Stimulated activated CD4-positive, alpha-beta T cell treated with anti-CD3 and anti-CD28 coated beads, Interleukin-1b, Interleukin-23, amount 100 ng/mL, for 24 hours (primary cell): ENCODE measurements at regions not wholly inside any gene's neighbourhood (a gene's known extent, or its start where the extent isn't known, plus 50 kb on each side); places are given as distances from the start of the nearest gene placed in this dataset.

Source experiments
- DNase-seq, 4 experiments: peaks; one replicate each; pipeline ENCODE4 v3.0.0-alpha.2; 2020; ENCODE audit warnings: low read depth in 4 of 4, low spot score in 1 of 4

DNA sequence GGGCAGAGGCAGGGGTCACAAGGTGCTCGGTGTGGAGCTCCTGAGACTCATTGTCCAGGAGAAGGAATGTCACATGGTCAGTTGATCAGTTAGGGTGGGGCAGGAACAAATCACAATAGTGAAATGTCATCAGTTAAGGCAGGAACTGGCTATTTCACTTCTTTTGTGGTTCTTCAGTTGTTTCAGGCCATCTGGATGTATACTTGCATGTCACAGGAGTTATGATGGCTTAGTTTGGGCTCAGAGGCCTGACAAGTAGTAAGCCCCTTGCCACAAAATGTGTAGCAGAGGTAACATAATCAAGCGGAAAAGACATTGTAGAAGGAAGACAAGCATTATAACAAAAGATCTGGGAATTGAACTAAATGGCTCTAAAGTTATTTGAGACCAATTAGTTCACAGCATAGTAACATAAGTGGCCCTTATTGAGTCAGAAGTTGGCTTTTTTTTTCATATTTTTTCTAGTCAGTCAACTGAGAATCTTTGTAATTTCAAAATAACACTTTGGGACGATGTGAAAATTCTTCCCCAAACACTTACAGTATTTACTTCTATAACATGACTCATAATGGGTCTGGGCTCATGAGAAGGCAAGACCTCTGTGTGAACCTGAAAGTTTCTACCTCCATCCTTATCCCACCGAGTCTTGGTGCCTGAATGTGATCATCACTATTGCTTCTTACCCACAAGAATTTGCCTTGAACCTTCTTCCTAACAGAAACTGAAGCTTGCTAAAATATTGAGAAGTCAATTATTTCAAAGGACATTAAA is 137.0 kb upstream of the DPT start:
- no peak for DNase-seq

- no peak for DNase-seq
These were observed 139.1 kb upstream of the DPT start for GRCh38 chr1:168867941-168868634.

DNA sequence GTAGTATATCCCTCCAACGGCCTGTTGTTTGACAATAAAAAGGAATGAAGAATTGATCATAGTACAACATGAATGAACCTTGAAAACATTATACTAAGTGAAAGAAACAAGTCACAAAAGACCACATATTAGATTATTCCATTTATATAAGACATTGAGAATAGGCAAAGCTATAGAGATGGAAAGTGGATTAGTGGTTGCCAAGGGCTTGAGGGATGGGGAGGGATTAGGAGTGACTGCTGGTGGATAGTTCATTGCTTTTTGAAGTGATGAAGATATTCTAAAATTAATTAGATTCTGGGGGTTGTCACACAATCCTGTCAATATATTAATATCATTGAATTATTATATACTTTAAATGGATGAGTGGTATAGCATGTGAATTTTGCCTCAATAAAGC is 142.5 kb upstream of the DPT start:
- DNase-seq = no peak

DNA sequence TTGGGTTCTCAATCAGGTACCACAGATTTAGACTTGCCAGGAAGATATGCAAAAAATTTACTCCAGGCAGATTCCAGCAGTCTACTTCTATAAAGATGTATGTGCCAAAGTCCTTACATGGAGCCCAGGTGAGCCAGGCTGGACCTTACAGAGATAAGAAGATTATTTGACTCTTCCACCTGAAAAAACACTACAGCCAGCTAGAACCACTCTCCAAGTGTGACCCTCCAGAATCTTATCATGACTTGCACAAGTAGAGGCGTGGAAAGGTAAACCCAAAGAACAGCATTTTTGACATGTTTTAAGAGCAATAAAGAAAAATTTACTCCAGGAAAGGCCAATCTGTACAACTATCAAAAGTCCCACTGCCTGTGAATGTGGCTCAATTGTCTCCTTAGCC is 146.8 kb upstream of the DPT start:
- no peak for DNase-seq

- DNase-seq = no peak
These were observed 147.8 kb upstream of the DPT start for GRCh38 chr1:168876830-168877229.

DNA sequence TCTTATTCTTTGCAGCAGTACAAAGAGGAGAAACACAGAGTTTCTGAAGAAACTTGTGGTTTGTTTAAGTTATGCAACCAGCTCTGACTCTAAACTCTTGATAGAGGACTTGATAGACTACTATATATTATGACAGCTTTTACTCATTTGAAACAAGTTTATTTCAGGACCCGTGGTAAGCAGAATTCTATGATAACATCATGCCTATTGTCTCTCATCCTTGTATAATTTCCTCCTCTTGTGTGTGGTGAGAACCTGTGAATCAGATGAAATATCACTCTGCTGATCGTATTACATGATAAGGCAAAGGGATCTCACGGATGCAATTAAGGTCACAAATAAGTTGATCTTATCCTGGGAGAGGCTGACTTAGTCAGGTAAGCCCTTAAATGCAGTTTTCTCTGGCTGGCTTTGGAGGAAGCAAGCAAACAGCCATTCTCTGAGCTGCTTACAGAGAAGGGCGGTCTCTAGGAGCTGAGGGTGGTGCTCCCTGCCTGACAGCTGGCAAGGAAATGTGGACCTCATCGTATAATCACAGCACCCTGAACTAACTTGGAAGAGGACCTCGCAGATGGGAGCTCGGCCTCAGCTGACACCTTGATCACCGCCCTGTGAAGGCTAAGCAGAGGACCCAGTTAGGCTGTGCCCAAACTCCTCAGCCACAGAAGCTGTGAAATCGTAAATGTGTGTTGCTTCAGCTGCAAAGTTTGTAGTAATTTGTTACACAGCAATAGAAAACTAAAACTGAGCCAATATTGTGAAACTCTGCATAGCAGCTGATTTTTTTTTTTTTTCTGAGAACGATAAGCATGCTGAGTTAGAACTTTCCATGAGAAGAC is 151.1 kb upstream of the DPT start:
- DNase-seq = no peak

- DNase-seq = no peak
These were observed 152.8 kb upstream of the DPT start for GRCh38 chr1:168881656-168882260.

- DNase-seq = no peak
These were observed 158.4 kb upstream of the DPT start for GRCh38 chr1:168887381-168887780.

GRCh38 chr1:168888418-168888817 is 159.4 kb upstream of the DPT start:
- no peak for DNase-seq

- no peak for DNase-seq
These were observed 163.9 kb upstream of the DPT start for GRCh38 chr1:168892931-168893330.

DNA sequence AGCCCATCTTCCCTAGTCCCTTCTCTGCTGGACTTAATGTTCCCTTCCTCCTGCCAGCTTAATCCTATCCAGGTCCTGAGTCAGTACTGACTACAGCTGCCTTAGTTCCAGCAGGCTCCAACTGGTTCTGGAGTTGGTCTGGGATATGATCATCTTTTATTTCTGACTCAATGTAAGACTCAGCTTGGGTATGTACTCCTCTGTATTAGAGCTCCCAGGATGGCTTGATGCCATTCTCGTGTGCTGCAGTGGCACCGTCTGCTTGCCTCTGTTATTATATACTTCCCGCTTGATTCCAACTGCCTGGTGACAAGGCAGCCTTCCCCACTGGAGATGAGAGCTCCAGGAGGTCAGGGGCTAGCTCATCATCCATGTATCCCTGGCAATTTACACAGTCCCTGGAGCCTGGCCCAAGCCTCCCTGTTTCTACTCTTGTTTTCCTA is 164.4 kb upstream of the DPT start:
- no peak for DNase-seq

DNA sequence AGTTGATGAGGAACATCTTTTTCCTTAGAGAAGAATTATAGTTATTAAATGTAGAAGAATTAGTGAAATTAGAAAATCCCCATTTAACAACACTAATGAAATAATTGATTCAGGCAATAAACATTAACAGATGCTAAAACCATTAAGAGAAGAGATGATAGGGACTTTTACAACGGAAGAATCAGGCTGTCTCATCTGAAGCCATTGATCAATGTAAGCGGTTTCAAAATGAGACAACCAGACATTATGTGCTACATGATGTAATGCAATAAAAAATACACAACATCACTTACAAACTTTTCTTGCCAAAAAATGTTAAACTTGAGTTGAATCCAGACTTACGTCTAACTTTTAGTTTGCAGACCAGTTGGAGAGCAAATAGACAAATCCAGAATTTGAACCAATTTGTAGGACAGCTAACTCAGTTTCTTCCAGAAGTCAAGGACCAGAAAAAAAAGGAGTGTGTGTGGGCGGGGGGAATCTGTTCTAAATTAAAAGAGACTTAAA is 165.4 kb upstream of the DPT start:
- no peak for DNase-seq

DNA sequence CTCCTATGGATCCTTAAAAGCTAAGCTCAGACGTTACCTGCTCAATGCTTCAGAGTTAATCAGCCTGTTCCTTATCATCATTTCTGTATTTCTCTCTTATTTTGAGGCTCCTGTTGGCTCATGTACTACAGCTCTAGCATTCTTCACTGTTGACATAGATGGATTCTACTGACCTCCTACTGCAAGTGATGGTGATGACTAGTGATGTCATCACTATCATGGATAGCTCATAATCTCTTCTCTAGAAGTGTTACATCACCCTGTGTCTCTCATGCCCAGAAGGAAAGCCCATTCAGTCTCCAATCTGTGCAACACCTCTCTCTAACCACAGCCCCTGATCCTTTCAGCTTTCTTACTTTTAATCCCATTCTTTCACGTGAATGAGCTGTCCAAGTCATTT is 168.2 kb upstream of the DPT start:
- no peak for DNase-seq

- DNase-seq = no peak
These were observed 174.3 kb upstream of the DPT start for GRCh38 chr1:168903237-168903830.

- no peak for DNase-seq
These were observed 176.6 kb upstream of the DPT start for GRCh38 chr1:168905633-168906032.

DNA sequence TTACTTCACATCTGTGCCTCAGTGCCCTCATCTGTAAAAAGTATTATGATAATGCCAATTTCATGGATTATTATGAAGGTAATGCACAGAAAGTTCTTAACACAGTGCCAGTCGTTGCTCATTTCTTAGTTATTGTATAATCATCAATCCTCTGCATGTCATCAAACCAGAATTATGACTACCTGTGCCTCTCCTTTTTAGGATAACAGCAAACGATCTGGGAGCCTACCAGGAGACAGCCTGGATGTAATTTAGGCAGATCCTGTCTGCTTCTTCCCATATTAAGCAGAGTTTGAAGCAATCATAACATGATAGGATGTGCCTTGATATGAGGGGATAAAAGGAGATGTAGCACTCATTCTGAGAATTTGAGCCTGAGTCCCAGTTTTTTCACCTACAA is 177.4 kb upstream of the DPT start:
- DNase-seq = no peak

- DNase-seq = no peak
These were observed 178.0 kb upstream of the DPT start for GRCh38 chr1:168907053-168907452.

GRCh38 chr1:168907786-168908348 is 178.9 kb upstream of the DPT start:
- no peak for DNase-seq

- DNase-seq = no peak
These were observed 181.4 kb upstream of the DPT start for GRCh38 chr1:168910403-168910802.

DNA sequence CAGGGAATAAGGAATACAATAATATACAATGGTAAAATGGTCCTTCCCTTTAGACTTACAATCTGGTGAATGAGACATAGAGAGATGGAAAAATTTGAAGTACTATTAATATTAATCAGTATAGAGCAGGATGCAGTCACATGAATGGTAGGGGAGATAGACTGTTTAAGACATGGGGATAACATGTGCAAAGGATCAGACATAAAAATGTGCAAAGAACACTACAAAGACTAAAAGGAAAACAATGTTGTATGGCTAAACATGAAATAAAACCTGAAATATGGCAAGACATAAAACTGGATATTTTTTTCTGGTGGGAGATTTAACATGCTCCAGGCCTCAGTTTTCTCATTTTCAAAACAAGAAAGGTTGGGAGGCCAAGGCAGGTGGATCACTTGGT is 182.4 kb upstream of the DPT start:
- DNase-seq = no peak
